Smooth muscle cell (in vitro differentiated cells): ENCODE measurements at regions not wholly inside any gene's neighbourhood (a gene's known extent, or its start where the extent isn't known, plus 50 kb on each side); places are given as distances from the start of the nearest gene placed in this dataset.
"Not testable (repeated sequence)": the region's sequence is repeated elsewhere in the genome, so short reads cannot be mapped to it uniquely, and the experiment has no call there.

Source experiments
- DNase-seq: peaks from one replicate; lab custom pipeline; 2025; ENCODE audit not compliant: unreplicated experiment; lab: John Stamatoyannopoulos, UW
- H2AFZ ChIP-seq: fragments of 200-600 bp; sonication (generic); 2 replicates; pipeline ENCODE4 v1.6.0; 2016; ENCODE audit warnings: antibody characterized with exemption, low read depth, mild to moderate bottlenecking
- H3F3A ChIP-seq: fragments of 200-600 bp; sonication (generic); 2 replicates; pipeline ENCODE4 v1.6.0; 2017; ENCODE audit warnings: antibody characterized with exemption, low read depth
- H3K27ac ChIP-seq: fragments of 200-600 bp; sonication (generic); 2 replicates; pipeline ENCODE4 v1.5.1; 2016; ENCODE audit warnings: low read depth, mild to moderate bottlenecking
- H3K27me3 ChIP-seq: fragments of 200-600 bp; sonication (generic); 2 replicates; pipeline ENCODE4 v1.6.1; 2016; ENCODE audit warnings: low read depth, mild to moderate bottlenecking
- H3K36me3 ChIP-seq: fragments of 200-600 bp; sonication (generic); 2 replicates; pipeline ENCODE4 v1.5.1; 2016; ENCODE audit warnings: low read depth
- H3K4me1 ChIP-seq: fragments of 200-600 bp; sonication (generic); 2 replicates; pipeline ENCODE4 v1.5.1; 2016; ENCODE audit warnings: low read depth
- H3K4me2 ChIP-seq: fragments of 200-600 bp; sonication (generic); 2 replicates; pipeline ENCODE4 v1.6.0; 2016; ENCODE audit warnings: mild to moderate bottlenecking
- H3K4me3 ChIP-seq: fragments of 200-600 bp; sonication (generic); 2 replicates; pipeline ENCODE4 v1.5.1; 2016; ENCODE audit warnings: mild to moderate bottlenecking
- H3K79me2 ChIP-seq: fragments of 200-600 bp; sonication (generic); 2 replicates; pipeline ENCODE4 v1.6.0; 2016; ENCODE audit warnings: low read depth, mild to moderate bottlenecking
- H3K9ac ChIP-seq: fragments of 200-600 bp; sonication (generic); 2 replicates; pipeline ENCODE4 v1.6.0; 2016; ENCODE audit warnings: low read depth
- H3K9me3 ChIP-seq: fragments of 200-600 bp; sonication (generic); replicated peaks from 2 replicates; pipeline ENCODE4 v1.5.1; 2016; ENCODE audit warnings: low read depth
- H4K20me1 ChIP-seq: fragments of 200-600 bp; sonication (generic); 2 replicates; pipeline ENCODE4 v1.6.0; 2016; ENCODE audit warnings: low read depth
- WGBS: methylation state at CpG from one replicate; pipeline ENCODE4 v1.1.7; 2016; ENCODE audit warnings: low lambda C conversion rate; 5-methylcytosine and 5-hydroxymethylcytosine counted together
- TF ChIP-seq, protein P1 (sequence below): fragments of 200-600 bp; sonication (generic); IDR thresholded peaks from 2 replicates; pipeline ENCODE4 v1.5.1; 2017; ENCODE audit warnings: borderline replicate concordance, mild to moderate bottlenecking, antibody characterized with exemption; ENCODE audit not compliant: insufficient read depth, poor library complexity, severe bottlenecking

DNA sequence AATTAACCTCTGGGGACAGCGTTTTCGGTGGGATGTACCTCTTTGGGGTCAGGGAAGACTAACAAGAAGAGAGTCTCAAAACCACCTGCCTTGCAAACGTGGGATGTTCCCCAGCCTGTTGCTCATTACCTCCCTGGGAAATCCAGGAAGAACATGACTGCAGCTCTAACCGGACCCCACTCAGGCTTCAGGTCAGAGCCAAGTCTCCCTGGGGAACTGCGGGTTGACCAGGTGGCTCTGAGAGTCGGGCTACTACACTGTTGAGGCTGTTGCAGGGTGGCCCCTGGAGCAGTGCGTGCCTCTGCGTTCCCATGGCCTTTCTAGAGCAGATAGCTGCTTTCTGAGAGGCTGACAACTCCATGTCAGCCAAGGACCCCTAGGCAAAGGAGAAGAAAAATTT lies 309.1 kb downstream of the FOXL1 start:
- no peak overlapping the region for H2AFZ ChIP-seq
- no peaks in the 10 kb centered on the region for H3F3A ChIP-seq
- H3K79me2 ChIP-seq = no peaks in the 10 kb centered on the region
- DNase-seq = no peak
- H3K4me1 ChIP-seq = peaks cover 3% of the 10 kb centered on the region
- TF ChIP-seq, protein P1, sequence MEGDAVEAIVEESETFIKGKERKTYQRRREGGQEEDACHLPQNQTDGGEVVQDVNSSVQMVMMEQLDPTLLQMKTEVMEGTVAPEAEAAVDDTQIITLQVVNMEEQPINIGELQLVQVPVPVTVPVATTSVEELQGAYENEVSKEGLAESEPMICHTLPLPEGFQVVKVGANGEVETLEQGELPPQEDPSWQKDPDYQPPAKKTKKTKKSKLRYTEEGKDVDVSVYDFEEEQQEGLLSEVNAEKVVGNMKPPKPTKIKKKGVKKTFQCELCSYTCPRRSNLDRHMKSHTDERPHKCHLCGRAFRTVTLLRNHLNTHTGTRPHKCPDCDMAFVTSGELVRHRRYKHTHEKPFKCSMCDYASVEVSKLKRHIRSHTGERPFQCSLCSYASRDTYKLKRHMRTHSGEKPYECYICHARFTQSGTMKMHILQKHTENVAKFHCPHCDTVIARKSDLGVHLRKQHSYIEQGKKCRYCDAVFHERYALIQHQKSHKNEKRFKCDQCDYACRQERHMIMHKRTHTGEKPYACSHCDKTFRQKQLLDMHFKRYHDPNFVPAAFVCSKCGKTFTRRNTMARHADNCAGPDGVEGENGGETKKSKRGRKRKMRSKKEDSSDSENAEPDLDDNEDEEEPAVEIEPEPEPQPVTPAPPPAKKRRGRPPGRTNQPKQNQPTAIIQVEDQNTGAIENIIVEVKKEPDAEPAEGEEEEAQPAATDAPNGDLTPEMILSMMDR = no peak
- whole genome bisulfite sequencing = 77% methylated on average over 8 of the region's 8 CpGs
- H3K27ac ChIP-seq = no peak overlapping the region
- H3K36me3 ChIP-seq = no peaks in the 10 kb centered on the region
- no peak overlapping the region for H3K4me2 ChIP-seq
- no peaks in the 10 kb centered on the region for H3K9me3 ChIP-seq
- H3K27me3 ChIP-seq = no peaks in the 10 kb centered on the region
- H3K9ac ChIP-seq = no peak overlapping the region
- H4K20me1 ChIP-seq = no peaks in the 10 kb centered on the region
- H3K4me3 ChIP-seq = no peak overlapping the region

DNA sequence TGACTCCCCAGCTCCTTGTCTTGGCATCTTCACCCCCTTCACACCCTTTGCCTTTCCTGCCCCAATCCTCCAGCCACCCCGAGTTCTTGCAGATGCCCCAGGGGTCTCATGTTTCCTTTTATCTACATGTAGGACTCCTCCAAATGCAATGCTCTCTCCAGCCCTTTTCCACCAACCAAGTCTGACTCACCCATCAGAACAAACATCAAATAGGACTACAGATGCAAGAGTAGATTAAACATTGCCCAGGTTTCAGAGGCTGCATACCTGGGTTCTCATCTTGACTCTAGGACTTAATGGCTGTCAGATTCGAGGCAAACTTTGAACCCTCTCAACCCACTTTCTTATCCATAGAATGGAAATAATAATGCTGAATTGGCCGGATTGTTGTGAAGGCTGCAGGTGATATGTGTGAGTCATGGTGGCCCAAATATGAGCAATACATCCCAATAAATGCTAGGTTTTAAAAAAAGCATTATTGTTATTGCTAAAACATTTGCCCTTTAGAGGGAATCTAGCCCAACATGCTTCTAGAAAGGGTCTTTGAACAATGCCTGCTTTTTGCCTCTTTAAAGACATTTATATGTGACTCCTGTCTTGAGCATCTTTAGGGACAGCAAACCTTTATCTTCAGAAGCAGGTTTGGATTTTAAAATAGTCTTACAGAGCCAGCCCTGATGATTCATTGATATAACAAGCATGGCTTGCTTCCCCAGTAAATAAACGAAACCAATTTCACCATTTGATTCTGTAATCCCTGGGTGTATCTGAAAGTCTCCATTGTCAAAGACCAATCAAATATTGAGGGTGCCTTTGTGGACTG lies 310.1 kb downstream of the FOXL1 start:
- Histone ChIP-seq H3K4me1 (peaks cover under 1% of the 10 kb centered on the region), H3K4me3 (no peak overlapping the region), H4K20me1 (no peaks in the 10 kb centered on the region), H3K27ac (no peak overlapping the region), H3F3A (no peaks in the 10 kb centered on the region), H3K4me2 (no peak overlapping the region), H3K36me3 (no peaks in the 10 kb centered on the region), H3K79me2 (no peaks in the 10 kb centered on the region), H3K9me3 (no peaks in the 10 kb centered on the region), H3K9ac (no peak overlapping the region), H3K27me3 (no peaks in the 10 kb centered on the region), H2AFZ (no peak overlapping the region)
- 83% methylated on average over 4 of the region's 4 CpGs for WGBS
- DNase-seq = no peak
- TF ChIP-seq, protein P1 = no peak

DNA sequence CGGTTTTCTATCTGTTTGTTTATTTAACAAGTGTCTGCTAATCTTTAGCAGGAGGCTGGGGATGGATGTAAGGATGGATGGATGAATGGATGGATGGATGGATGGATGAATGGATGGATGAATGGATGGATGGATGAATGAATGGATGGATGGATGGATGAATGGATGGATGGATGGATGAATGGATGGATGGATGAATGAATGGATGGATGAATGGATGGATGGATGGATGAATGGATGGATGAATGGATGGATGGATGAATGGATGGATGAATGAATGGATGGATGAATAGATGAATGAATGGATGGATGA lies 310.7 kb downstream of the FOXL1 start:
- H3K27ac ChIP-seq, H3K4me1 ChIP-seq, H3F3A ChIP-seq, H3K4me2 ChIP-seq, DNase-seq, H3K79me2 ChIP-seq, H2AFZ ChIP-seq, H3K4me3 ChIP-seq, H3K9ac ChIP-seq, H3K36me3 ChIP-seq, H3K27me3 ChIP-seq, H3K9me3 ChIP-seq, H4K20me1 ChIP-seq: not testable (repeated sequence)
- WGBS = 82% methylated on average over 1 of the region's 1 CpG

DNA sequence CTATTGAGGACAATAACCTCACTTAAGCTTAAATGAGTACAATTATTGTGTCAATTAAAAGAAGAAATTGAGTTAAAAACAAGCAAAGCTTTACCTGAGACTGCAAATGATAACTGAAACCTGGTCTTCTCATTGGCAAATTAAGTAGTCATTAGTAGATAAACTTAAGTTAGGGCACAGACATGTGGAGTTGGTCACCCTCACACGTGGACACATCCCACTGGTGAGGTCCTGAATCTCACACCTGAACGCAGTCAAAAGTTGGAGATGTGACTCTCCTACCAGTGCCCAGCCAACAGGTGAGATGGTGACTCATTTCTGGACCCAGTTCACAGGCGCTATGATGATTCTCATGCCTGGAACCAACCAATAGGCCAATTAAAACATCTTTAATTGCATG lies 311.6 kb downstream of the FOXL1 start:
- no peak overlapping the region for H2AFZ ChIP-seq
- no peak overlapping the region for H3K9ac ChIP-seq
- H3K27me3 ChIP-seq = no peaks in the 10 kb centered on the region
- WGBS = 91% methylated on average over 3 of the region's 3 CpGs
- H3K36me3 ChIP-seq = no peaks in the 10 kb centered on the region
- no peak overlapping the region for H3K4me3 ChIP-seq
- no peak overlapping the region for H3K27ac ChIP-seq
- no peak overlapping the region for H3K4me2 ChIP-seq
- H3K9me3 ChIP-seq = no peaks in the 10 kb centered on the region
- no peaks in the 10 kb centered on the region for H3K79me2 ChIP-seq
- no peaks in the 10 kb centered on the region for H3F3A ChIP-seq
- H4K20me1 ChIP-seq = no peaks in the 10 kb centered on the region
- TF ChIP-seq, protein P1 = no peak
- DNase-seq = no peak
- no peaks in the 10 kb centered on the region for H3K4me1 ChIP-seq
